Glomerular visceral epithelial cell (primary cell): ENCODE measurements at regions not wholly inside any gene's neighbourhood (a gene's known extent, or its start where the extent isn't known, plus 50 kb on each side); places are given as distances from the start of the nearest gene placed in this dataset.

Experiments used
- DNase-seq: peaks from one replicate; pipeline ENCODE4 v3.0.0-alpha.2; 2016; ENCODE audit errors: extremely low spot score

DNA sequence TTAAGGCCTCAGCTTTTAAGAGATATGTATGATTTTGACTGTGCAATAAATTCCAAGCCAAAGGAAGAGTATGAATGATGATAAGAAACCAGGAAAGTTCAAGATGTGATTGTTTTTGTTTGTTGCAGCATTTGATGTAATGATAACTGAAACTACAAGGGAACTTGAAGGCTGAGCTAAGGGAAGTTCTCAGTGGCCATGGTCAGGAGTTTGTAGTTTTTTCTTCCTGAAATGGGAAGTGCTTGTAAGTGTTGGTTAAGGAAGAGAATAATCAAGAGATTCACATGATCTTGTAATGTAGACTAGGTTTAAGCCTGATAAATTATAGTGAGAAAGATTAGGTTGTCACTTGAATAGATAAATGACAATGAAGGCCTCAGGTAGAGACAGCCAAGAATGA lies 53.4 kb downstream of the PTCHD4 start:
- no peak for DNase-seq

GRCh38 chr6:48048451-48049146 lies 62.4 kb downstream of the PTCHD4 start:
- no peak for DNase-seq

- no peak for DNase-seq
These were observed 69.1 kb downstream of the PTCHD4 start for GRCh38 chr6:48041894-48042293.

DNA sequence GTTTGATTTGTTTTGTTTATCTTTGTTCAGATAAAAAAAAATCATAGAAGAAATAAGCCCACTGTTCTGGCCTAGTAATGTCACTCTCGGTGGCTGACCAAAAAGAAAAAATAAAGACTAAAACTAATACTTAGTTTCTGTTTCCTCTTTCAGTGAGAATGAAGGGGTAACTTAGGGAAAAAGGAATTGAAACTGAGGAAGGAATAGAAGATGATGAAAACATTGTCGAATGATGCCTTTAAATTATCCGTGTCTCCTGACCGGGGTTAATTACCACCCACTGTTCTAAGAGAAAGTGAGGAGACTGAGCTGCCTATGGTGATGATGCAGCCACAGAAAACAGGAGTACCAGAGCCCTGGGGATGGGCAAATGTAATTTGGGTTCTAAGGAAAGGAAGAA lies 73.1 kb downstream of the PTCHD4 start:
- no peak for DNase-seq

GRCh38 chr6:48036316-48036715 lies 74.7 kb downstream of the PTCHD4 start:
- DNase-seq = peak; percentile 76

DNA sequence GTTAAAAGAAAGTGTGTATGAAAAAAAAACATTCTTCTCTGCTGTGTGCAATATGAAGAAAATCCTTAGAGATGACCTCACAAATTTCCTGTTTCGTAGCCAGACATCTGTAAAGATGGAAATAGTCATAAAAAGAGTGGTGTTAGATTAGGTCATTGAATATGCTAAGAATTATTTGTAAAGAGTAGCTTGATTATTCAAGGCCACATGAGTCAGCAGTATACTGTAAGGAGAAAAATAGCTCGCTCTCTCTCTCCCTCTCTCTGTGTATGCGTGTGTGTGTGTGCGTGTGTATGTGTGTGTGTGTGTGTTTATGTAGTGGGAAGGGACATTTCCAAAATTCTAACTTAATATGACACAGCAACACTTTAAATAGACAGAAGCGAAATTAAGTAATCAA lies 78.8 kb downstream of the PTCHD4 start:
- peak; percentile 11 for DNase-seq

DNA sequence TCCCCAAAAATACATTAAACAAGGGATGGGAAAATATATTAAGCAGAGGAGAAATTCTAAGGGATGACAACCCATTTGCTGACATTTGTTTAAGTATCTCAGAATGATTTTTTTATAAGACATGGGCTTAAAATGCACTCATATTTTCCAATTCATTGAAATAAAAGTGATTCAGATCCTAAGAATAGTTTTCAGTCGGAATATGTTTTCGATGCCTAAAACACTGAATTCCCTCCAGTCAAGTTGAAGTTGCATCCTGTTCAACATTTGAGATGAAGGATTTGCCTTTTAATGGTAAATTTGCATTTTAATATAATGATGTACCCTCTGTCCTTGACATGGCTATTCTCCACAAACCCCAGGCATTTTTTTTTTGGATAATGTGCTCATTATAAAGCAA lies 79.3 kb downstream of the PTCHD4 start:
- no peak for DNase-seq

- DNase-seq = no peak
These were observed 83.1 kb downstream of the PTCHD4 start for GRCh38 chr6:48027704-48028435.

- DNase-seq = no peak
These were observed 86.0 kb downstream of the PTCHD4 start for GRCh38 chr6:48024956-48025355.

DNA sequence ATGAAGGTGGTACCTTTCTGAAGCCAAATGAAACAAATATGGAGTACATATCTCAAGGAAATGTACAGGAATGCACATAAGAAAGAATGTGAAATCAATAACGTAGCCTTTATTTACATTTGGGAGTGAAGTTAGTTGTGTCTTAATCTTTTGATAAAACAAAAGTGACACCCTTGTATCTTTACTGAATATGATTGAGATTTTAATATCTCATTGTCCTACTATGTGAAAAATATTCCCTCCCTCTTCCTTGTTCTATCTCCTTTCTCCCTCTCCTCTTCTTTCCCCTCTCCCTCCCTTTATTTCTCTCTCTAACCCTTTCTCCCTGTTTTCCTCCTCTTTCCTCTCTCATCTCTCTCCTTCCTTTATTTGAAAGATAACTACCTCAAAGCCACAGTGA lies 89.1 kb downstream of the PTCHD4 start:
- DNase-seq = no peak

- DNase-seq = no peak
These were observed 94.8 kb downstream of the PTCHD4 start for GRCh38 chr6:48016020-48016755.

- DNase-seq = no peak
These were observed 118.2 kb downstream of the PTCHD4 start for GRCh38 chr6:47992809-47993208.

- no peak for DNase-seq
These were observed 127.5 kb downstream of the PTCHD4 start for GRCh38 chr6:47983491-47983890.

DNA sequence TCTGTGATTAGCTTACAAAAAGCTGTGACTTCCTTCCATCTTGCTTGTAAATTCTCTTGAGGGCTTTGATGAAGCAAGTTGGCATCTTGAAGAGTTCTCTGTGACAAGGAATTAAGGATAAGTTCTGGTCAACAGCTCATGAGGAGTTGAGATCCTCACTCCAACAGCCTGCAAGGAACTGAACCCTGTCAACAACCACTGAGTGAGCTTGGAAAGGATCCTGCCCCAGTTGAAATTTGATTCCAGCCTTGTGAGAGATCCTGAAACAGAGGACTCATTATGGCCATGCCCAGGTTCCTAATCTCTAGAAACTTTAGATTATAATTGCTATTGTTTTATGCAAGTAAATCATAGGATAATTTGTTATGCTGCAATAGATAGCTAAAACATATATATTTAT lies 133.7 kb downstream of the PTCHD4 start:
- no peak for DNase-seq

GRCh38 chr6:47974106-47974505 lies 136.9 kb downstream of the PTCHD4 start:
- no peak for DNase-seq

GRCh38 chr6:47970826-47971225 lies 140.2 kb downstream of the PTCHD4 start:
- DNase-seq = no peak

DNA sequence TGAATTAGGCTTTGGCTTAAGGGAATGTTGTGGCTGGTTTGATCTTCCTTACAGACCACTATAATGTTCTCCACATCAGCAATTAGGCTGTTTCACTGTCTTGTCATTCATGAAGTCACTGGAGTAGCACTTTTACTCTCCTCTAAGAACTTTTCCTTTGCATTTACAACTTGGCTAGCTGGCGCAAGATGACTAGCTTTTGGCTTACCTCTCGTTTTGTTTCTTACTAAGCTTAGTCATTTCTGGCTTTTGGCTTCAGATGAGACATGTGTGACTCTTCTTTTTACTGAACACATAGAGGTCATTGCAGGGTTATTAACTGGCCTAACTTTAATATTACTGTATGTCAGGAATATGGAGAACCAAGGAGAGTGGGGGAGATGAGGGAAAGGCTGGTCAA lies 143.2 kb downstream of the PTCHD4 start:
- DNase-seq = no peak

- DNase-seq = no peak
These were observed 146.0 kb downstream of the PTCHD4 start for GRCh38 chr6:47964969-47965368.

DNA sequence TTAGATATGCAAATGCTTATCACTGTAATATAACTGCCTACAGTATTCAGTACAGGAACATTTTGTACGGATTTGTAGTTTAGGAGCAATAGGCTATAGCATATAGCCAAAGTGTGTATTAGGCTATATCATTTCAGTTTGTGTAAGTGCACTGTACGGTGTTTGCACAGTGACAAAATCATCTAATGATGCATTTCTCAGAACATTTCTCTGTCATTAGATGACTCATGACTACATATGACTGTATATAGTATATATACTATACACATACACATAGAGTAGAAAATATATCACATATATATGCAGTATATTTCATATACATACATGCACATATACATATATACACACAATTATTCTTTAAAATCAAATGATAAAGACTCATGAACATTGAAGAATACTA lies 158.4 kb downstream of the PTCHD4 start:
- DNase-seq = no peak

- DNase-seq = no peak
These were observed 163.0 kb downstream of the OPN5 start for GRCh38 chr6:47944846-47945245.

- DNase-seq = no peak
These were observed 156.6 kb downstream of the OPN5 start for GRCh38 chr6:47938405-47938804.

DNA sequence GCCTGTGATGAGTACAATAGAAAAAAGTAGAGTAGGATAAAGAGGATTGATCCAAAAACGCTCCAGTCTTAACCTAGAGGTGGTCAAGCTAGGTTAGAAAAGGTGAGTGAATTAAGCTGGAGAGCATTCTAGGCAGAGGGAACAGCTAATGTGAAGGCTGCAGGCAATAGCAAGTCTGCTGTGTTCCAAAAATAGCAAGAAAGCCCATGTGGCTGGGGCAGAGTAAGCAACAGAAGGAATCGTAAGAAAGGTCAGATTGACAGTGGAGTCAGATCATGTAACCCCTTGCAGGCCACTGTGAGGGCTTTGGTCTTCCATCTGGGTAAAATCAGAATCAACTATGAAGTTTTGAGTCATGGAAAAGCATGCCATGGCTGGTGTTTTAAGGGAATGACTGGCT lies 155.0 kb downstream of the OPN5 start:
- no peak for DNase-seq

- DNase-seq = no peak
These were observed 152.2 kb downstream of the OPN5 start for GRCh38 chr6:47934023-47934422.
